Stimulated activated naive CD4-positive, alpha-beta T cell (primary cell): ENCODE measurements at regions not wholly inside any gene's neighbourhood (a gene's known extent, or its start where the extent isn't known, plus 50 kb on each side); places are given as distances from the start of the nearest gene placed in this dataset.
"Not testable (repeated sequence)": the region's sequence is repeated elsewhere in the genome, so short reads cannot be mapped to it uniquely, and the experiment has no call there.

ENCODE experiments used
- DNase-seq, 6 experiments: peaks; one replicate each; lab custom pipeline; 2025; lab: John Stamatoyannopoulos, UW

DNA sequence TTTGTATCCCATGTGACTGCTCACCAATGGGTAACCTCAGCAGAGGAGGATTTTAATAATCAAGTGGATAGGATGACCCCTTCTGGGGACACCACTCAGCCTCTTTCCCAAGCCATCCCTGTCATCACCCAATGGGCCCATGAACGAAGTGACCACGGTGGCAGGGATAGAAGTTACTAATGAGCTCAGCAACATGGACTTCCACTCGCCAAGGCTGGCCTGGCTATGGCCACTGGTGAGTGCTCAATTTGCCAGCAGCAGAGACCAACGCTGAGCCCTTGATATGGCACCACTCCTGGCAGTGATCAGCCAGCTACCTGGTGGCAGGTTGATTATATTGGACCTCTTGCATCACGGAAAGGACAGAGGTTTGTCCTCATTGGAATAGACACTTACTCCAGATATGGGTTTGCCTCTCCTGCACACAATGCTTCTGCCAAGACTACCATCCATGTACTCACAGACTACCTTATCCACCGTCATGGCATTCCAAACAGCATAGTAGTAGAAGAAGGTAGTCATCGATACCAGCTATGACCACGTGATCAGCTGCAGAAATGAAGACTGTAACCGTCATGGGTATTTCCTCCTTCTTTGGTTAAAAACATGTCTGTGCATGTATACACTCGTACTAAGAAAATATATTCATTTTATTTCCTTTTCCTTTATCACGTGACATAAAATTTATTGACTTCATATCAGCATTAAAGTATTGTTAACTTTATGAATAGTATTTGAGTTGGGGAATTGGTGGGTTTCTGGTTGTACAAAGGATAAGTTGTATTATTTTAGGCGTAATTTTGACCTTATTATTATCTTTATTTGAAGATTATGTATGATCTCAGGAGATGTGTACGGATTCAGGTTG lies 562.6 kb downstream of the PTPRU start:
- DNase-seq, result no peak

DNA sequence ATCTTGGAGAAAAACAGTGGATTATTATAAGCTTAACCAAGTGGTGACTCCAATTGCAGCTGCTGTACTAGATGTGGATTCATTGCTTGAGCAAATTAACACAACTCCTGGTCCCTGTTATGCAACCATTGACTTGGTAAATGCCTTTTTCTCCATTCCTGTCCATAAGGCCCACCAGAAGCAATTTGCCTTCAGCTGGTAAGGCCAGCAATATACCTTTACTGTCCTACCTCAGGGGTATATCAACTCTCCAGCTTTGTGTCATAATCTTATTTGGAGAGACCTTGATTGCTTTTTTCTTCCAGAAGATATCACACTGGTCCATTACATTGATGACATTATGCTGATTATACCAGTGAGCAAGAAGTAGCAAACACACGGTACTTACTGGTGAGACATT lies 560.8 kb downstream of the PTPRU start:
- DNase-seq, result not testable (repeated sequence)

DNA sequence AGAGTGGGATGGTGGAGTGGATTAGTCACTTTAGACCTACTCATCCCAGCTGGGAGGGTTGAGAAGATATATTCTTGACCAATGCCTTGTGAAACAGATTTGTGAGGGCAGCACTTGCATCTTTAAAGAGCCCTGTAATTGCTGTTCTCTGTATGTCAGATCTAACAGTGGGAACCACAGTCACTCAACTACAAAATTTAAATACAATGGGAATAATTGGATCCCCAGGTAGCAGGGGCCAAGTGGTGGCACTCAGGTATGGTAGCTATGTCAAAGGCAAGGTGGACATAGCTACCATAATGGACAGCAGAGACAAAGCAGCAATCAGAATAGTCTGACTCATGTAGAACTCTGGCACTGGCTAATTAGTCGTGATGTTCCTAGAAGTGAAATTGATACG lies 559.6 kb downstream of the PTPRU start:
- DNase-seq, result not testable (repeated sequence)

DNA sequence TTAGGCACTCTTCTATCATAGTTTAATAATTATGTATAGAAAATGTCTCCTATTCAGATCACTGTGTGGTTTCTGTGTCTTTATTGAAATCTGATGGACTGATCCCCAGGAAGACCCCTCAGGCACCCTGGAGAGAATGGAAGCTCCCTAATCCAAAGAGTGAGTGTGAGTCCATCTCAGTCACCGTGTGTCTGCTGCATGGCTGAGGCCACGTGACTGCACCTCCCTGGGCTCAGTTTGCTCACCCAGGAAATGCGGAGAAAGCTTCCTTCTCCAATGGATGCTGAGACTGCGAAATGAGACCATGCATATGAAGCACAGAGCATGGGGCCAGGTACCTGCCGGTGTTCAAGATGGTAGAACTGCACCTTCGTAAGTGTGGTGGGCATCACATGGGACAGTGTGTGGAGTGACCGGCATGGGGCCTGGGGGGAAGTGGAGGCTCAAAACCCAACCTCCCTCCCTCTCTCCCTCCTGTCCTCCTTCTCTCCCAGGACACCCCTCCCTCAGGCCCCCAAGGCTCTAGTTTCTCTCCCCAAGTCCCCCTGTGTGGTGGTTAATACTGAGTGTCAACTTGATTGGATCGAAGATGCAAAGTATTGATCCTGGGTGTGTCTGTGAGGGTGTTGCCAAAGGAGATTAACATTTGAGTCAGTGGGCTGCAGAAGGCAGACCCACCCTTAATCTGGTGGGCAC lies 557.5 kb downstream of the PTPRU start:
- no peak for DNase-seq

DNA sequence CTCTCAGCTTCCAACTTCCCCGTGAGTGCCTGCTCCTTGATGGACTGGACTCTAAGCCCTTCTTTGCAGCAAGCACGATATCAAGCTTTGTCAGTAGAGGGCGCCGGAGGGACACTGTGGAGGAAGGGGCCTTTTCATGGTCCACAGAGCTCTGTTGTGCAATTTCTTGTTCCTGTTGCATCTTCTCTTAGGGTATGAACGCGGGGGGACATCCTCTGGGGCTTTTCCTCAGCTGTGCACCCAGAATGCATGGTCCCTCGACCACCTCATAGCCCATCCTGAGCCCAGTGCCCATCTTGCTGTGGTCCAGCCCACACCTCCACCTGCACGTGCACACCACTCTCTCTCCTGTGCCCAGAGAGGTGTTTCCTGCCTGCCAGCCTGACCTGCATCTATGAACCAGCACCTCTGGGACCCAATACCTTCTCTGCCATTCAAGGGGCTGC lies 556.8 kb downstream of the PTPRU start:
- peak in 1 of 6 experiments; percentile 2 for DNase-seq

DNA sequence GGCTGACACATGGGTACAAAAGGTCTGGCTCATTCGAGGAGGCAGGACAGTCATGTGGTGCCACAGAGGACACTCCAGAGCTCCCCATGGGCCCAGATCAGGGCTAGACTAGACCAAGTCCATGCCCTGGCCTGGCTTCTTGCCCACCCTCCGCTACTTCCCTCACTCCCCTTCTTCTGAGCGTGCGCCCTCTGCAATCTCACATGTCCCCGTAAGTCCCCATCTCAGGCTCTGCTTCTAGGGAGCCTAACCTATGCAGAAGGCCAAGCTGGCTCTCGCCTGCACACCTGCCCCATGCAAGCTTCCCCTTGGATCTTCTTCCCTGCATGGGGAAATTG lies 553.6 kb downstream of the PTPRU start:
- no peak for DNase-seq

DNA sequence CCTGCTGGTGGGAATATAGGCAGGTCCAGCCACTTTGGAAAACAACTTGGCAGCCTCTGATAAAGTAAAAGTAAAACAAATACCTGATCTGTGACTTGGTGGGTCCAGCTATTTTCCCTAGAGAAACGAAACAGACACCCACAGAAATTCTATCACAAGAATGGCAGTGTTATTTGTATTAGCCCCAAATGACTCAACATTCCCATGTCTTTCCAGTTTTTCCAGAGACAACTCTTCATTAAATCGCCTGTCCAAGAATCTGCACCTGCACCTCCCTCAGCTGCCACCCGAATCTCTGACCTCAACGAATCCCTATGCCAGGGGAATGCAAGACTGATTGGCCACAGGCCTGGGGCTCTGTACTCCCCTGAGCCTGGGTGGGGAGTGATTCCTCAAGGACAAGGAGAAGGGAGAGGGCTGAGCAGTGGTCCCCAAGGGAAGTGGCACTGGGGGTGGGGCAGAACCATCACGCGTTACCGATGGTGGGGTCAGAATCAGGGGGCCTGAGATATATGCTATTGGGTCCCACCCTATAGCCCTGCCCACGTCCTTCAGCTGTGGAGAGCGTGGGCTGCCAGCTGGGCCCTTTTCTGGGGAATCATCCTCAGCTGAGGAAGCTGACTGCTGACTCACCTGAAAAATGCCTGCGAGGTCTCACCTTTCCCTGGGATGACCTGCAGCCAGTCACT lies 553.0 kb downstream of the PTPRU start:
- DNase-seq, result no peak

DNA sequence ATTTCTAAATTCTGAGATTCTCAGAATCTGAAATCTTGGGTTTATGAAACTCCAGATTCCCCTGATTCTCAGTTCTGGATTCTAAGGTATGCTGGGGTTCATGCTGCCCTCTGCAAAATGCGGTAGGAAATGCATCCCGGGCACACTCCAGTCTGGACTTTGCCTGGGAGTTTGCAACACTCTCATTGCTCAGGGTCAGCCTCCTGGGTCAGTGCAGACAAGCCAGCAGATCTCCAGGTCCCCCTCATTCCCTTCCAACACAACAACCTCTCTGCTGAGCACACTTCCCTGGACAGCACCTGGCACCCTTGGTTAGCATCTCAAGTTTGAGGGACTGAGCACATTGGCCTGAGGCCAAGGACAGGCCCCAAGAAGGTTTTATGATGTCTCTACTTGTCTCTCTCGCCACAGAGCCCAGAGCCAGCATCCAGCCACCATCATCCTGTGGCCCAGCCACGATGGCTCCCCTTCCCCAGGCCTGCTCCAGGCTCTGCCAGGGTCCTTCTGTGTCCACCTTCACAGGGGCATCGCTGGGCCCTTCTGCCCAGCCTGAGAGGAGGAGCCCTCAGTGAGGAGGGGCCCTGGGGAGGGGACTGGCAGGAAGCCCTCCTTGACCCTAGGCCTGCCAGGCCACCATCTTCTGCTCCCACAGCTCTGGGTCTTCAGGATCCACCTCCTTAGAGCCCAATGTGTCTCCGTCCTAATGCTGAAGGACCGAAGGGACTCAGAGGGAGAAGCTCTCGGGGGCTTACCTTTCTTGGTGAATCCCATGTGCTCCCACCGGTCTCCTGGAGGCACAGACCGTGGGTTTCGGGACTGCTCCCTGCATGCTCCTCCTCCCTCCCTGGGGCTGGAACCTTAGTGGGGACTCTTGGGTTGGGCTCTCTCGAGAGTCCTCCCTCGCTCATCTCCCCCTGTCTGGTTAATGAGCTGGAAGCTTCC lies 550.7 kb downstream of the PTPRU start:
- no peak for DNase-seq

DNA sequence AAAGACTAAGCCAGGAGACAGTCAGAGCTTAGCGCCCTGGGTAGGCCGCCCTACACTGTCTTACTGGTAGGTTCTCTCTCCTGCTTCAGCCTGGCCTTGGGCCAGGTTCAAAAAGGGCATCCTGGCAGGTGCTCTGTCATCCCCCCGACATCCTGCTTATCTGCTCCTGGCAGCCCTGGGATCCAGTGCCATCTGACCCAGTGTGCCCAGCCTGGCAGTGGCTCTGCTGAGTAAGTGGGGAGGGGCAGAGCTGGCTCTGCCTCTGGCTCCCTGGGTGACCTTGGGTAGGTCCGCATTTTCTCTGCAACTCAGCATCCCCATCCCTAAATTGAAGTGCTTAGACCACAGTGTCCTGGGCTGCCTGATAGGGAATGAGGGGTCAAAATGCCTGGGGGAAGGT lies 549.9 kb downstream of the PTPRU start:
- DNase-seq, result no peak

DNA sequence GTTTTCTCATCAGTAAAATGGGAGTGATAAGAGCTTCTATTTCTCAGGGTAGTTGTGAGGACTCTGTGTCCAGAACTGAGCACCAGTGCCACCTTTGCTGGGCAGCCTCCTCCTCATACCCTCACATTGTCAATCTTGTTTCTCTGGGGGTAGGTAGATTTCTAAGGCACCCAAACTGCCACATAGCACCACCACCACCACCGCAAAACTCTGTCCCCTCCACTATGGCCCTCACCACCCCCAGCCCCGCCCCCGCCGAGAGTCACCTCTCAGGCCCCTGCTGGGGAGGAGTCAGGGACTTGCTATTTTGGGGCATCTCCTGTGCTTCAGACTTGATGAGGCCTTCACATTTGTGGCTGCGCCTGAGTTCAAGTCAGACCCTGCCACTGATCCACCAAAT lies 549.2 kb downstream of the PTPRU start:
- DNase-seq, result no peak

DNA sequence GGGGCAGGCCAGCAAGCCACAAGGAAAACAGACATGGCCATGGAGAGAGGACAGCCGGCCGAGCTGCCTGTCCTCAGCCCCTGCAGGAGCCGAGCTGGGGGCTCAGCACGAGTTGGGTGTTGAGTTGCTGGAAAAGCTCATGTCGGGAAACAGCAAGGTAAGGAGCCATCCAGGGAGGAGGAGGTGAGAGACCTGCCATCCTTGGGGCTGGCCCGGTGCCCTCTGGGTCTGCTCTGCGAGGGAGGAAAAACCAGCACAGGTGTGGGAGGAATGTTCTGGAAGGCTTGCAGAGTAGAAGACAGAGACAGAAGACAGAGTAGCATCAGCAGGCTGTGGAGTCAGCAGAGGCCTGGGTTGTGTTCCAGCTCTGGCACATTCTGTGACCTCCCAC lies 548.8 kb downstream of the PTPRU start:
- DNase-seq, result no peak

DNA sequence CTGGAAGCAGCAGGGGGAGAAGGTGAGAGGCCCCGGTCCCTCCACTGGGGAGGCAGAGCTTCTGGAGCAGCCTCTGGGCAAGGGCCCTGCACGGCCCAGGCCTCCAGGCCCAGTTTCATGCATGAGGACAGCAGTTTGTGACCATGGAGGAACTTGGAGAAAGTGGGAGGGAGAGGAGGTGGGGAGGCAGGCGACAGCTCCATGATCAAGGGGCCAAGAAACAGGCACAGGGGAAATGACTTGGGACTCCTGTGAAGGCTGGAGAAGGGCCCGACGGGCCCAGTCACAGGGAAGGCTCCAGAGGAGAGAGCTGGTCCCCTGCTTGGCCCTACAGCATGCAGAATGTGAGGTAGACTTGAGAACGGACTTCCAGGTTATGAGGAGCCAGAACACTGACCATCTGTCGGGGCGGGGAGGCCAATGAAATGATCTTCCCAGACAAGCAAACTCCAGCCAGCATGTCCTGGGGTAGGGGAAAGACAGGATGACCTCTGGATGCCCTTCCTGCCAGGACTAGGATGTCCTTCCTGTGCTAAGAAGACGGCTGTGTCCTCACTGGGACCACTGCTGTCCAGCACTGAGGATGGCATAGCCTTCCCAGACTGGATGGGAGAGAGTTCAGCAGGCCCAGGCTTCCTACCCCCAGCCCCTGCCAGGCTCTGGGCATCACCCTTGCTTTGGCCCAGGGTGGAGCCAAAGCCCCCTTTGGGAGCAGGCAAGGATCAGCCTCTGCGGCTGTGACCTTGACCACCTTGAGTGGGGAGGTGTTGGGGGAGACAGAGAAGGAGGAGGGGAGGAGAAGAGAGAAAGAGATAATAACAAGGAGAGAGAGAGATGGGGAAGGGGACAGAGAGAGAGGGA lies 548.2 kb downstream of the PTPRU start:
- no peak for DNase-seq

DNA sequence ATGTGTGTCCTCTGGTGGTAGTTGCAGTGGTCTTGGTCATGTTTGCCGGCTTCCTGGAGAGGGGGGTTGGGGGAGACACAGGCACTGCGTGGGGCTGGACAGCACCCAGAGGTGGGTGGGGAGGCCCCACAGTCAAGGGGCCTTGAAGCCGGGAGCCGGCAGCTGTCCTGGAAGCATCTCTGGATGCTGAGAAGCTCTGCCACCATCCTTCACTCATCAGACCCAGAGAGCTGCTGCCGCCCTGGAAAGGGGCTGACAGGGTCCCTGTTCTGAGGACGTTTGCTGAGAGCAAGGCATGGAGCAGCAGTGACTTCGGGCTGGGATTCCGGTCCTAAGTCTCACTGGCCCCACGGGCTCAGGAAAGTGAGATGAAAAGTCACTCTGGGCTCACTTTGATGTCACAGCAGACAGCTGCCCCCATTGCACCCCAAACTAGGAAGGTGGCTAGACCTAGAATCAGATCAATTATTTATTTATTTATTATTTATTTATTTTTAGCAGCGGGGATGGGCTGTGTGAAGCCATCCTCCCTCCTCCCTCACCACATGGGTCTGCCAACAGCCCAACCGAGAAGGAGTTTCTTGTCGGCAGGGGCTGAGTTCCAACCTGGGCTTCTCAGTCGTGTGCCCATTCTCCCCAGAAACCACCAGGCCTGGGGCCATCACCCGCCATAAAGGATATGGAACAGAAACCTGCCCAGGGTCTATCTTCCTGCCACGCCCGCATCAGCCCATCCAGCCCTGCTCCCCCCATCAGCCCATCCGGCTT lies 547.4 kb downstream of the PTPRU start:
- no peak for DNase-seq

DNA sequence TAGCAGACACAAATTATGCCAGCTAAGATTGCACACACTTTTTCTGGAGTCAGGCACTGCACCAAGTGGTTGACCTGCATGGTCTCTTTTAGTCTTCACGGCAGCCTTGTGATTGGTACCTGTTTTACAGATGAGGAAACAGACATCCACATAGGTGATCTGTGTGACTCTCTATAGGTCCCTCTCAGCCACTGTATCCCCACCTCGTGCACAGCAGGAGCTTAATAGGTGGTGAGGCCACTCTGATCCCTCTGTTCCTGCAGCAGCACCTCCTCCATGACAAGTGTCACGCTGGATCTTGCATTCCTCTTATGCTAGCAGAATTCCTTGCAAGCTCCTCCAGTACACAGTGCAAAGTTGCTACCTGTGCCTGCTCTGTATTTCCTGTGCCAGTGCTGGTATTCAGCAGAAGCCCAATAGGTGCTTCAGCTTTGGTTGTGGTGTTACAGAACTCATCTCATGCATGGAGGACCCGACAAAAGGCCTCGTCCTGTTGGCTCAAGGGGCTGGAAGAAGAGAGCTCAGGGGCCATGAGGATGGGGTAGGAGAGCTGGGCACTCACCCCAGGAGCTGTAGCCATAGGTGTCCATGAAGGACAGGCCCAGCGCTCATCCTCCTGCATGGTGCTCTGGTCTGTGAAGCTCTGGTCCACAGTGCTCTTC lies 546.7 kb downstream of the PTPRU start:
- DNase-seq, result no peak

DNA sequence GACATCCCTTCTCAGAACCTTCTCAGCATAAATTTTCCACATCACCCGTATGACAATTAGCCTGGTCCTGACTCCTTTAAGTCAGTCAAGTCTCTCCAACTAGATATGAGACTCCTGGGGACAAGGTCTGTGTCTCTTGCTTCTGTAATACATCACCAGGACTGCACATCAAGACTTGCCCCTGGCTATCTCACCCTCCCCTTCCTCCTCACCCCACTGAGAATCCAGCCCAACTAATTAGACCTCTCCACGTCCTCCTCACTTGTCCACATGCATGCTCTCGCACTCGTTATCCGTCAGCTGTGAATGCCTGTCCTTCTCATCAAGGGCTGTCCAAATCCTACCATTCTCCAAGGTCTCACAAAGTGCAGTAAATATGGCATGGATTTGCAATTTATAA lies 542.8 kb downstream of the PTPRU start:
- no peak for DNase-seq

DNA sequence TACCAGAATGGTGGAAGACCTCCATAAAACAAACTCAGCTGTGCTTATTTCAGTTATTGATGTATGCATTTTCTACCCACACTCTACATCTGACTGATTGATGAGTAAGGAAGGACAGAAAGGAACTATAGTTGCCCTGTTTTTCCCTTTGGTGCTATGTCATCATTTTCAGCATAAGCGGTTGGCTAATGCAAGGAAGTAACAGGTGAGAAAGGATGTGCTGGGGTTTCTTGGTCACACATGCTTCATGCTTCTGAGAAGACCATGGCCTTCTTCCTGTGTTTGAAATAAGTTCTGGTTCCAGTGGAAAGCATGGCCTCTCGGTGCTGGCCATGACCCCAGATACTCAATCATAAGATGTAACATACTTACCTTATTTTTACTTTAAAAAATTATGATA lies 541.2 kb downstream of the PTPRU start:
- DNase-seq, result no peak

DNA sequence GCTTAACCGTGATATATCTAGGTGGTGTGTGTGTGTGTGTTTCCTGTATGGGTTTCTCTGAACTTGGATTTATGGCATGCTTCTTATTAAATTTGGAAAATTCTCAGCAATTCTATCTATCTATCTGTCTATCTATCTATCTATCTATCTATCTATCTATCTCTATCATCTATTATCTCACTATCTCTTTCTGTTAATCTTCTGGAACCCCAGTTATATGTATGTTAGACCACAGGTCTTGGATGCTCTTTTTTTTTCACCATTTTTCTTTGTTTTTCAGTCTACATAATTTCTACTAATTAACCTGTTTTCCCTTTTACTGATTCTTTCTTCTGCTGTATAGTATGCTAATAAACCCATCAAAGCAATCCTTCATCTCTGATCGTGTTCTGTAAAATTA lies 538.0 kb downstream of the PTPRU start:
- no peak for DNase-seq

DNA sequence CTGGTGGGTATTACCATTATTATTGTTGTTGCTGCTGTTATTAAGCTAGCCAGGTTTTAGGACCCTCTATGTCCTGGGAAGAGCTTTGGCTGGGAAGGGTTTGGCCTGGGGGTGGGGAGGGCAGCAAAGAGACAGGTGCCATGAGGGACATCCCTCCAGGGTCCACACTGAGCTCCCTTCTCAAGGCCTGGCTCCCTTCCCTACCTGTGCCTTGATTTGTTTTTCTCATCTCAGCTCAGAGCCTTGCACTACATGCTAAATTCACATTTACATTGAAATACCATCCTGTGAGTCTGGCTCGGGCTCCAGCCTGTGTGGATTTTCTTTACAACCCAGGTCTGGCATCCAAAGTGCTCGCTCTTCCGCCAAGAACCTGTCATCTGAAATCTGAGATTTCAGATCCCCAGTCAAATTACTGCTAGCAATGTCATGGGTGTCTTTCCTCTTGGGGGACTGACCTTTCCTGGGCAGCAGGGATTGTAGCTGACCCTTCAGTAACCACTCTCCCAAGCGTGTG lies 536.3 kb downstream of the PTPRU start:
- DNase-seq, result no peak

DNA sequence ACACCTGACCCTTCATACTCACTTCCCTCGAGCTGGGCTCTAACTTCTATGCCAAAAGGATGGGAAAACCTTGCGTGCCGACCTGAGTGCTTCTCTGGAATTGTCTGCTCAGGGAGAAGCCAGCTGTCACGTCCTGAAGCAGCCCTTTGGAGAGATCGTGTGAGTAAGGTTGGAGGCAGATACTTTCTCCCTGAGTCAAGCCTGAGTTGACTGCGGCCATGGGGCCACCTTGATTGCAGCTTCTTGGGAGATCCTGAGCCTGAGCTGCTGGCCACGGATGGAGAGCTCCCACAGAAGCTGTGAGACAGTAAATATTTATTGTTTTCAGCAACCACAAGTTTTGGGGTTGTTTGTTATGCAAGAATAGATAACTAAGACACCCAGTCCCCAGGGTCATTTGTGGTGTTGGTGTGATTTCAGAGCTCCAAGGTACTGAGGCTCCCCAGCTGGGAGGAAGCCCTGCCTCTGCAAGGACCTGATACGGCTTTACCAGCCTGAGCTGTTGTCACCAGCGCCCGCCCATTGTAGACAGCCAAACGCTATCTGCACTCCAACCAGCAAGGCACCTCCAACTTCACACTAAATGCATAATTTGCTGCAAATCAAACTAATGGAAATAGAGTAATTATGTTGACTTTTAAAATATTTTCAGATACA lies 531.6 kb downstream of the PTPRU start:
- no peak for DNase-seq
